ENCODE measurements at regions not wholly inside any gene's neighbourhood (a gene's known extent, or its start where the extent isn't known, plus 50 kb on each side); places are given as distances from the start of the nearest gene placed in this dataset.
"Not testable (repeated sequence)": the region's sequence is repeated elsewhere in the genome, so short reads cannot be mapped to it uniquely, and the experiment has no call there.

GRCh38 chr1:220444586-220444985 is 83.3 kb upstream of the MARK1 start:
- H2AK5ac ChIP-seq (ENCODE audit: low read length, severe bottlenecking); H3K23ac ChIP-seq (ENCODE audit: low read length in 2 of 2); H3K9ac ChIP-seq (ENCODE audit: low read length); H2BK5ac ChIP-seq (ENCODE audit: low read depth, low read length, poor library complexity, severe bottlenecking); DNase-seq; H2BK12ac ChIP-seq (ENCODE audit: low read length in 2 of 2); H3K4me2 ChIP-seq (ENCODE audit: low read length, poor library complexity, severe bottlenecking); H3K27me3 ChIP-seq (ENCODE audit: control insufficient read depth in 1 of 2, insufficient read depth in 1 of 2, low read length in 2 of 2); H3K36me3 ChIP-seq (ENCODE audit: control insufficient read depth in 1 of 2, insufficient read depth in 2 of 2, low read depth in 1 of 2, low read length in 2 of 2); H2AFZ ChIP-seq (ENCODE audit: low read depth, low read length); H3K9me3 ChIP-seq (ENCODE audit: control insufficient read depth, low read length); H4K91ac ChIP-seq (ENCODE audit: low read length); H3K79me1 ChIP-seq (replicated peaks; ENCODE audit: low read length, poor library complexity, severe bottlenecking); H2BK120ac ChIP-seq (ENCODE audit: low read depth, low read length); H3K14ac ChIP-seq (ENCODE audit: low read length in 2 of 2); H2BK15ac ChIP-seq (ENCODE audit: low read depth, poor library complexity, severe bottlenecking); H3K4me1 ChIP-seq (ENCODE audit: control insufficient read depth, insufficient read depth, low read depth, low read length); H3K27ac ChIP-seq (ENCODE audit: low read length, poor library complexity, severe bottlenecking); H4K8ac ChIP-seq (ENCODE audit: low read length); H3K4me3 ChIP-seq (ENCODE audit: insufficient read depth in 1 of 2, low read depth in 1 of 2, low read length in 2 of 2); H3K4ac ChIP-seq (ENCODE audit: low read depth in 1 of 2, low read length in 2 of 2); H3K18ac ChIP-seq (ENCODE audit: low read depth in 1 of 2, low read length in 2 of 2): not testable (repeated sequence)
- 93% methylated on average over 3 of the region's 3 CpGs for WGBS

GRCh38 chr1:220441211-220441610 is 86.7 kb upstream of the MARK1 start:
- Histone ChIP-seq H3K4me1 (ENCODE audit: control insufficient read depth, insufficient read depth, low read depth, low read length) (no peaks in the 10 kb centered on the region), H3K23ac (ENCODE audit: low read length in 2 of 2) (peak overlapping the region in 1 of 2 experiments; percentile 14), H3K36me3 (ENCODE audit: control insufficient read depth in 1 of 2, insufficient read depth in 2 of 2, low read depth in 1 of 2, low read length in 2 of 2) (no peaks in the 10 kb centered on the region), H4K8ac (ENCODE audit: low read length) (no peak overlapping the region), H2BK5ac (ENCODE audit: low read depth, low read length, poor library complexity, severe bottlenecking) (no peak overlapping the region), H2AFZ (ENCODE audit: low read depth, low read length) (no peak overlapping the region), H3K27ac (ENCODE audit: low read length, poor library complexity, severe bottlenecking) (no peak overlapping the region), H2BK15ac (ENCODE audit: low read depth, poor library complexity, severe bottlenecking) (no peak overlapping the region), H2AK5ac (ENCODE audit: low read length, severe bottlenecking) (no peak overlapping the region), H3K4me3 (ENCODE audit: insufficient read depth in 1 of 2, low read depth in 1 of 2, low read length in 2 of 2) (no peak overlapping the region), H3K18ac (ENCODE audit: low read depth in 1 of 2, low read length in 2 of 2) (no peak overlapping the region), H4K91ac (ENCODE audit: low read length) (no peak overlapping the region), H3K14ac (ENCODE audit: low read length in 2 of 2) (no peak overlapping the region), H3K9me3 (ENCODE audit: control insufficient read depth, low read length) (no peaks in the 10 kb centered on the region), H3K4ac (ENCODE audit: low read depth in 1 of 2, low read length in 2 of 2) (no peak overlapping the region), H3K4me2 (ENCODE audit: low read length, poor library complexity, severe bottlenecking) (no peak overlapping the region), H3K9ac (ENCODE audit: low read length) (no peak overlapping the region), H3K79me1 (replicated peaks; ENCODE audit: low read length, poor library complexity, severe bottlenecking) (no peaks in the 10 kb centered on the region), H2BK12ac (ENCODE audit: low read length in 2 of 2) (no peak overlapping the region), H3K27me3 (ENCODE audit: control insufficient read depth in 1 of 2, insufficient read depth in 1 of 2, low read length in 2 of 2) (peaks cover 0 to 4% of the 10 kb centered on the region in 2 experiments), H2BK120ac (ENCODE audit: low read depth, low read length) (no peak overlapping the region)
- WGBS: 68% methylated on average over 3 of the region's 3 CpGs
- DNase-seq: no peak

- no peak overlapping the region for H2AFZ ChIP-seq (ENCODE audit: low read depth, low read length)
- H3K36me3 ChIP-seq (ENCODE audit: control insufficient read depth in 1 of 2, insufficient read depth in 2 of 2, low read depth in 1 of 2, low read length in 2 of 2): no peaks in the 10 kb centered on the region
- peaks cover 4 to 5% of the 10 kb centered on the region in 2 experiments for H3K27me3 ChIP-seq (ENCODE audit: control insufficient read depth in 1 of 2, insufficient read depth in 1 of 2, low read length in 2 of 2)
- H3K23ac ChIP-seq (ENCODE audit: low read length in 2 of 2): no peak overlapping the region
- no peak overlapping the region for H4K8ac ChIP-seq (ENCODE audit: low read length)
- no peak overlapping the region for H3K9ac ChIP-seq (ENCODE audit: low read length)
- no peaks in the 10 kb centered on the region for H3K4me1 ChIP-seq (ENCODE audit: control insufficient read depth, insufficient read depth, low read depth, low read length)
- no peak overlapping the region for H2BK120ac ChIP-seq (ENCODE audit: low read depth, low read length)
- H2AK5ac ChIP-seq (ENCODE audit: low read length, severe bottlenecking): no peak overlapping the region
- H4K91ac ChIP-seq (ENCODE audit: low read length): no peak overlapping the region
- H3K27ac ChIP-seq (ENCODE audit: low read length, poor library complexity, severe bottlenecking): no peak overlapping the region
- no peak overlapping the region for H2BK5ac ChIP-seq (ENCODE audit: low read depth, low read length, poor library complexity, severe bottlenecking)
- H3K9me3 ChIP-seq (ENCODE audit: control insufficient read depth, low read length): no peaks in the 10 kb centered on the region
- no peak overlapping the region for H2BK12ac ChIP-seq (ENCODE audit: low read length in 2 of 2)
- H3K4me2 ChIP-seq (ENCODE audit: low read length, poor library complexity, severe bottlenecking): no peak overlapping the region
- H3K4me3 ChIP-seq (ENCODE audit: insufficient read depth in 1 of 2, low read depth in 1 of 2, low read length in 2 of 2): no peak overlapping the region
- WGBS: 90% methylated on average over 2 of the region's 2 CpGs
- no peak overlapping the region for H2BK15ac ChIP-seq (ENCODE audit: low read depth, poor library complexity, severe bottlenecking)
- H3K14ac ChIP-seq (ENCODE audit: low read length in 2 of 2): no peak overlapping the region
- no peak overlapping the region for H3K4ac ChIP-seq (ENCODE audit: low read depth in 1 of 2, low read length in 2 of 2)
- DNase-seq: no peak
- no peak overlapping the region for H3K18ac ChIP-seq (ENCODE audit: low read depth in 1 of 2, low read length in 2 of 2)
- no peaks in the 10 kb centered on the region for H3K79me1 ChIP-seq (replicated peaks; ENCODE audit: low read length, poor library complexity, severe bottlenecking)
These were observed 89.2 kb upstream of the MARK1 start for GRCh38 chr1:220438741-220439140.

- no peaks in the 10 kb centered on the region for H3K36me3 ChIP-seq (ENCODE audit: control insufficient read depth in 1 of 2, insufficient read depth in 2 of 2, low read depth in 1 of 2, low read length in 2 of 2)
- H3K23ac ChIP-seq (ENCODE audit: low read length in 2 of 2): no peak overlapping the region
- H4K91ac ChIP-seq (ENCODE audit: low read length): no peak overlapping the region
- peak; percentile 9 for DNase-seq
- WGBS: 81% methylated on average over 1 of the region's 1 CpG
- H3K27me3 ChIP-seq (ENCODE audit: control insufficient read depth in 1 of 2, insufficient read depth in 1 of 2, low read length in 2 of 2): peaks cover 0 to 5% of the 10 kb centered on the region in 2 experiments
- H2BK120ac ChIP-seq (ENCODE audit: low read depth, low read length): no peak overlapping the region
- H3K18ac ChIP-seq (ENCODE audit: low read depth in 1 of 2, low read length in 2 of 2): no peak overlapping the region
- H2BK5ac ChIP-seq (ENCODE audit: low read depth, low read length, poor library complexity, severe bottlenecking): no peak overlapping the region
- no peak overlapping the region for H4K8ac ChIP-seq (ENCODE audit: low read length)
- no peak overlapping the region for H2BK12ac ChIP-seq (ENCODE audit: low read length in 2 of 2)
- no peak overlapping the region for H3K14ac ChIP-seq (ENCODE audit: low read length in 2 of 2)
- no peak overlapping the region for H2BK15ac ChIP-seq (ENCODE audit: low read depth, poor library complexity, severe bottlenecking)
- peaks cover 1% of the 10 kb centered on the region for H3K4me1 ChIP-seq (ENCODE audit: control insufficient read depth, insufficient read depth, low read depth, low read length)
- no peaks in the 10 kb centered on the region for H3K79me1 ChIP-seq (replicated peaks; ENCODE audit: low read length, poor library complexity, severe bottlenecking)
- H3K27ac ChIP-seq (ENCODE audit: low read length, poor library complexity, severe bottlenecking): no peak overlapping the region
- no peak overlapping the region for H3K9ac ChIP-seq (ENCODE audit: low read length)
- no peak overlapping the region for H2AFZ ChIP-seq (ENCODE audit: low read depth, low read length)
- H3K4me3 ChIP-seq (ENCODE audit: insufficient read depth in 1 of 2, low read depth in 1 of 2, low read length in 2 of 2): no peak overlapping the region
- no peak overlapping the region for H3K4me2 ChIP-seq (ENCODE audit: low read length, poor library complexity, severe bottlenecking)
- H3K4ac ChIP-seq (ENCODE audit: low read depth in 1 of 2, low read length in 2 of 2): no peak overlapping the region
- H3K9me3 ChIP-seq (ENCODE audit: control insufficient read depth, low read length): no peaks in the 10 kb centered on the region
- H2AK5ac ChIP-seq (ENCODE audit: low read length, severe bottlenecking): no peak overlapping the region
These were observed 95.5 kb upstream of the MARK1 start for GRCh38 chr1:220432408-220432807.
